ENCODE measurements at regions not wholly inside any gene's neighbourhood (a gene's known extent, or its start where the extent isn't known, plus 50 kb on each side); places are given as distances from the start of the nearest gene placed in this dataset.
"Not testable (repeated sequence)": the region's sequence is repeated elsewhere in the genome, so short reads cannot be mapped to it uniquely, and the experiment has no call there.

DNA sequence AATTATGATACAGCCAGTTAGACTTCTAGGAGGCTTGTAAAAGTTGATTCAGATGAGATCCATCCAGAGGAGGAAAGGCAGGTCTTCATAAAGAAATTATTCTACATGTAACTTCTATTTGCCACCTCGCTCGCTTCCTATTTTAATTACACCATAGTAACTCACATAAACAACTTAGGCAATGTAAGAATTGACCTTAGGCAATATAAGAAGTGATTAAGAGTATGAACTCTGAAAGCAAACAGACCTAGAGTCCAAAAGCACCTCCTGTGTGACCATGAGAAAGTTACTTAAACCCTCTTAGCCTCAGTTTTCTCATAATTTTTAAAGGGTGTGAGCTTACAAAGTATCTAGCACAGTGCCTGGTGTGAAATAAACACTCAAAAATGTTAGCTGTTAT lies 192.7 kb upstream of the NFIA start:
- no peak for DNase-seq (ENCODE audit: low spot score)

DNA sequence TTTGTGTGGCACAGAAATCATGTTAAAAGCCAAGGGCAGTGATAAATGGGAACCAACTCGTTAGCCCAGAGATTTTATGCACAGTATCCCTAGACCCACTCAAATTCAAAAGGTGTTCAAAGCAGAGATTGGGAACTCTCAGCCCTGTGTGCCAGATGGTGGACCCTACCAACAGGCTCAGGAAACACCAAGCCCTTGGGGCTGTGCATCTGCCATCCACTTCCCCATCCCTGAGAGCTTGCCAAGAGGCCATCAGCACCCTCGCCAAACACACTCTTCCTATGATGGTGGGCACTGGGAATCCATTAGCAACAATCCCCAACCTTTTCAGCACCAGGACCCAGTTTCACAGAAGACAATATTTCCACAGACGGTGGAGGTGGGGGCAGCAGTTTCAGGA lies 194.2 kb upstream of the NFIA start:
- DNase-seq (ENCODE audit: low spot score): no peak

DNA sequence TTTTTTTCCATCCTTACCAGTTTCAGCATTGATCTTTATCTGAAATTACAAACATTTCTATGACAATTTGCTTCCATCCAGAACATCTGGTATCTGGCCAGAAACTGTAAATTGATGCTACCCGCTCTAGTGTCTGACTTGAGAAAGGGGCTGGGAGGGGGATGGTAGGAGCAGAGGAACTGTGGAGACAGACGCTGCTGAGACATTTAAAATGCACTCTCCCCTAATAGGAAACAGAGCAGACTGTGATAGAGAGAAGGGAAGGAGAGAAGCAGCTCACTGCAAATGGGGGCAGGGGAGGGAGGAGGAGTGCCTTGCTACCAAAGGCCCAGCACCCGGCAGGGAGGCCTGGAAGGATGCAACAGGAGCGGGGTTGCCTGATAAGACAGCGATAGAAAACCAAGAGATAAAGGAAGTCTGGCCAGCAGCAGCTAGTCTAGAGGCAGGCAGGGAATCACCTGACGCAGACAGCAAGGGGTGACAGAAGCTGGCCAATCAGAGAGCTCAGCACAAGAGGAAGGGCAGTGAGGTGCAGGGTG lies 195.5 kb upstream of the NFIA start:
- no peak for DNase-seq (ENCODE audit: low spot score)

DNA sequence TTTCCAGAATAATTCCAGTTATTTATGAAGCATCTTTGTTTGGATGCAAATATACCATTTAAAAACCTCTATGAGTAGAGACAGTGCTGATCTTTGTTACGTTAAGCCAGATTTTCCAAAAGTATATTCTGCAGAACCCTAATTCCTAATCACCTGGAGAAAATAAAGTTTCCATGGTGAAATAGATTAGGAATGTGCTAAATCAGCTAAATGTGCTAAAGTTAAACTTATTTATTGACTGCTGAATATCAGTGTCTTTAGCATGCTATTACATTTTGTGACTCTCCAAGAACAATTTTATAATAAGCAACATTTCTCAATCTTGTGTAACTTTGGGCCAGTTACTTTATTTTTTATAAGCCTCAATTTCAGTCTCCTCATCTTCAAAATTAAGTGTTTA lies 196.3 kb upstream of the NFIA start:
- no peak for DNase-seq (ENCODE audit: low spot score)

DNA sequence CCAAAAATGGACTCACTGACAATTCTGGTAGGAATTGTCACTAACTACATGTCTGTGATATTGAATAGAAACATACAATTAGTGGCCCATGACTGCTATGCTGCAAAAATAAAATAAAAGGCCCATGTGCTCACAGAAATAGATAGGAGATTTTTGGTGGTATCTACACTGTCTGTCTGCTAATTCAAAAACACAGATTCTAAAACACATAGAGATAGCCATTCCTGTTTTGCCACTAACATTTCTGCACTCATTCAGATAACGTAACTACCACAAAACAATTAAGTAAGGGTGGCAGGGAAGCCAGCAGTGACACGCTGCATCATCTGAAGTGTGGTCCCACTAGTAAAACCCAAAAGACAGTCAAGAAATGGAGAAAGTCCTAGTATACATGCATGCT lies 202.2 kb upstream of the NFIA start:
- no peak for DNase-seq (ENCODE audit: low spot score)

DNA sequence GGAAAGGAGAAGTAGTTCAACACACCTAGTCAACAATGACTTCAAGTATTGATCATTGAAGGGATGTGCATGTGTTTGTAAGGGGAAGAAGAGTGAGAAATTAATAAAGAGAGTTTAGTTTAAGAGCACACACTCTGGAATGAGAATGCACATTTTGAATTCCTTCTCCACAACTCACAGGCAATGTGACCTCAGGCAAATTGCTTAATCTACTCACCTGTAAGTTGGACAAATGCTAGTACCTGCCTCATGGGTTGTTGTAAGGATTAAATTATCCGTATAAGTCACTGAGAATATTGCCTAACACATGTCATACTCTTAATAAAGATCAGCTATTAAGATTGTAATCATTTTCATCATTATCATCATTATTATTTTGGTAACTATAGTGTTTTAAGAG lies 204.0 kb upstream of the NFIA start:
- DNase-seq (ENCODE audit: low spot score): no peak

DNA sequence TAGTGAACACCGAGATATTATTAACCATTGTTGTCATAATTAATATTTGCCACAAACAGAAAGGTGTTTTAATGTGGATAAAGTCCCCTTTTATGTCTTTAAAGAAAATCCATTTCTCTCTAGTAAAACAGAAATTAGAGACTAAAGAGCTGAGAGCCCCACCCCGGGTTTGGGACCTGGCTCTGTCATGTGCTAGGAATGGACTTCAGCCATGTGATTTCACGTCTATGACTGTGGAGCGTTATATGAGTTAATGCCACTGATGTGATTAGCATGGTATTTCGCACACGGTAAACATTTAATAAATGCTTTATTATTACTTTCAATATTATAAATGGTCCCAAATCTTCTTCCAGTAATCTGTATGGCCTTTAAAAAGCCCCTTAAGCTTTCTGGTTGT lies 205.0 kb upstream of the NFIA start:
- DNase-seq (ENCODE audit: low spot score): no peak

DNA sequence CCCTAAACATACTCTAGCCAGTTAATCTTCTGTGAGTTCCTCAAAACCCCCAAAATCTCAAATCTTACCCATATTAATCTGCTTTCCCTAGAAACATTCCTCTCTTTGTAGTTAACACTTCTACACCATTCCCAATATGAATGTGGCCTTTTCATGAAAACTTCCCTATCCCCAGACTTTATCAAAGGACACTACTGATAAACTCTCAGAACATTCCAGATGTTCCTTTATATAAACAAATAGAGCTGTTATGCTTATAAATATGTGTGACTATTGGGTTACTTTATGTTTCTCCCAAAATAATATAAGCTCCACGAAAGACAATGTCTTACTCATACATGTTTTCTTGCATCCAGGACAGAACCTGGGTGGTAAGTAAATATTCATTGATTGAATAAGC lies 205.4 kb upstream of the NFIA start:
- DNase-seq (ENCODE audit: low spot score): no peak

DNA sequence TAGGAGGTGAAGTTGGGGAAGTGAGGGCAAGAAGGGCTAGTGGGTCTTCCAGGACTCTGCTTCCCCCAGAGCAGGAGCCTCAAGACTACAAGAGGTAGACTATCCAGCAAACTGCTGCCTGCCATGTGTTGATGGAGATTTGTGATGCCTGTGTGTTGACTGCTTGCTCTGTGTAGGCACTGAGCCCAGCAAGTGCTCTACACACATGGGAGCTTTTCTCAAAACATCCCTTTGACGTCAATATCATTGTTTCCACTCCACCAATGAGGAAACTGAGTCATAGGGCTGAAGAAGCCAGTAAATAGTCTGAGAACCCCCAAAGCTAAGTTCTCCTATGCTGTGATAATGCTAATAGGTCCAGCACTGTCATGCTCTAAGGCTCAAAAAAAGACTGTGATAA lies 207.2 kb upstream of the NFIA start:
- DNase-seq (ENCODE audit: low spot score): no peak

DNA sequence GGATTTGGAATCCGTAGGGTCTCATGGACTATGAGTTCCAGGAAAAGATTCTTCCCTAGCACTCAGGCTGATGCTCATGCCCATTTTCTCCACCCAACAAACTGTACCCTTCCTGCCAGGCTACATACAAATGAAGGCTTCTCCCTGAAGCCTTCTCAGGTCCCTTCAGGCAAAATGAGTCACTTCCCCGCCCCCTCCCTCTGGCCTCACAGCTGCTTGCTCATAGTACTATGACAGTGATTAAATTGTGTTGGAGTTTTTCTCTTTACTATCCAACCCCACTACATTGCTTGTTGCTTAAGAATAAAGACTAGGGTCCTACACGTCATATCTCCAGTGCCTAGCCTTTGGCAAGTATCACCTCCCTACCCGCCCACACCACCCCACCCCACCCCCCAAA lies 207.6 kb upstream of the NFIA start:
- DNase-seq (ENCODE audit: low spot score): peak; percentile 30

DNA sequence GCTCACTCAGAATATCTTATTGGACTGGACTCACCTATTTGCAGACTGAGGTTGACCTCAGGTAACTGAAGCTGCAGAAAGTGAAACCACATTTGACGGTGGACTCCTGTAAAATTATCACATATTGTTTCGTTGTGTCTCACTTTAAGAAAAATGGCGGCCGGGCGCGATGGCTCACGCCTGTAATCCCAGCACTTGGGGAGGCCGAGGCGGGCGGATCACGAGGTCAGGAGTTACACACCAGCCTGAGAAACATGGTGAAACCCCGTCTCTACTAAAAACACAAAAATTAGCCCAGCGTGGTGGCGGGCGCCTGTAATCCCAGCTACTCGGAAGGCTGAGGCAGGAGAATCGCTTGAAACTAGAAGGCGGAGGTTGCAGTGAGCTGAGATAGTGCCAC lies 209.0 kb upstream of the NFIA start:
- not testable (repeated sequence) for DNase-seq (ENCODE audit: low spot score)

DNA sequence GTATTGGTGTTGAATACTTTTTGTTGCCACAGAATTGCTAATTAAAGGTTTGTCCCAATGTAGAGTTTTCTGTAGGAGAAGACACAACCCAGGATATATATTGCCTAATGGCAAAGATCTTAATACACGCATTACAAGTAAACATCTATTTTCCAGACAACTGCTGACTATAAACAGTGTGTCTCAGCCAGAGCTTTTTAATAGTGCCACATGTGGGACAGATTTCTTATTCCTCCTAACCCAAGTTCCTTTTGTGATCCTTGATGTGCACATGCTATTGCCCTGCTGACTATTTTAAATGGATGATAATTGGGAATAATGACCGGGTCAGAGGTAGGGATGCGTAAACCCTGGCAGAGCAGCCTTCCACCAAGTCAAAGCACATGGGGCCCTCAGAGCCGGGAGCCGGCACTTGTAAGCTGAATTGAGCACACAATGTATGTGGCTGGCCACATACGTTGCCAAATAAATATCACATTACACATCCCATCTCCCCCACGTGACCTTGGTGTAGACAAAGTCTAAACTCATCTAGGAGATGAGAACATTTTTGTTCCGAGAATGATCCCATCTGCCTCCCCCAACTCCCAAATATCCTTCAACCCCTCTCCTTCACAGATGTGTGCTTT lies 209.8 kb upstream of the NFIA start:
- DNase-seq (ENCODE audit: low spot score): no peak

DNA sequence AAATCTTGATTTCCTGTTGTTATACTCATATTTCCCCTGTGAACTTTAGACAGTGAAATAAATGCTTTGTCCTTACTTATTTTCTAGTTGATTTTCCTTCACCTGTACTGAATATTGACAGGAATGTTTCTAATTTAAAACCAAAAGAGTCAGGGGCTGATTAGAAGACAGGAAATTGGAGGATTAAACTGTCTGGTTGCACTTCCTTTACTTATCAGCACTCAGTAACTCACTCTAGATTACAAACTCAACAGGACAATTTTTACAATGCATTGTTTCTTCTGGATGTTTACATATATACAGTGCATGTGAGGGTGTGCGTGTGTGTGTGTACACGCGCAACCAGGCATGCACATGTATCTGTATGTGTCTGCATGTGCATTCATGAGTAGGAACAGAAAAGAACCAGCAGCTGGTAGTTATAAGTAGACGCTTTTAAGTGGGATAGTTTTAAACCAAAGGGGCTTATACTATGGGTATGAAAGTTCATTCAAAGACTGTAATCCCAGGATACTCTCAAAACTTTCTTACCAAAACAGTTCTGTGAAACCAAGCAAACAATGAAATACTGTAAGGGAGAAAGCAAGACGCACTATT lies 212.0 kb upstream of the NFIA start:
- DNase-seq (ENCODE audit: low spot score): no peak

DNA sequence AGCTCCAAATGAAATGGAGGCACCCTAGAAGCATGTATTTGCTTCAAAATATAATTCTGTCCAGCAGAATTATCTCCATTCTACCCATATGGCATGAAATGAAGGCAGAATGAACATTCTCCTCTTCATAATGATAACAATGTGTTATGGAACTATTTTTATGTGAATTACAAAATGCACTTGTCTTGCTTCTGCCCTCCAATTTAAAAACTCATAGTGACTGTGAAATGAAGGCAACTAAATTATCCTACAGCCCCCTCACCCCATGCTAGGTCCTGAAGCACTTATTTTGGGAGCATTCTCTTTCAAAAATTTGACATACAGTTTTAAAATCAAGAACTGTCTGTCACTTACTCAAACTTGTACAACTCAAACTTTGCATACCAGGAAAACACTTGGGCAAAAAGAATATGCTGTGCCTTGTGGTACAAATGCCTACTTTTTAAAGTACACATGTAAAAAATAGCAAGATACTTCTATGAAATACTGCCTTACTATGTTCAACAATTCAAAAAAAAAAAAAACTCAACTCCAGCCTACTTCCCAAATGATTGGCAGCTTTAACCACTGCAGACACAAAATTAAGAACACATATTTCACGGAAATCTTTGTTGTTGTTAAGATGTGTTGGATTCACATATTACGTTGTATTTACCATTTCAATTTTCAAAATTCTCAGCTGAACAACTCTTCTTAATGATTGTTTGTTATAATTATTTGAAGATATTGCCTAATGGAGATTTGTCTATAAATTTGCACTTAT lies 213.3 kb upstream of the NFIA start:
- no peak for DNase-seq (ENCODE audit: low spot score)

DNA sequence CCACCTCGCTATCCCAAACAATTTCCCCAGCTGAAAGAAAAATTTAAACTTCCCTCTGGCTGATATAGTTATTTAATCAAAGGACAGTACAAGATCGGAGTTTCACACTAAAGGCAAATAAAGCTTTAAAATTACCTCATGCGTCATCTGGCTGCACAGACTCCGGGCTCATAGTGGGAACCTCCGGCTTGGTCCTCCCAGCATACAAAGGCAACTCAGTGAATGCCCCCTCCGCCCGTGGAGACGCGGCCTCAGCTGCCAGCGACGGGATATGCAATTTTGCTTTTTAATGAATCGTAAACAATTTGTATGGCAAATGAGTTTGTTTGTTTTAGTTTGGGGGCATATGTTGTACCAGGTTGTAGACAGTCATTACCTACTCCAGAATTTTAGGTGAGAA lies 214.6 kb upstream of the NFIA start:
- no peak for DNase-seq (ENCODE audit: low spot score)

DNA sequence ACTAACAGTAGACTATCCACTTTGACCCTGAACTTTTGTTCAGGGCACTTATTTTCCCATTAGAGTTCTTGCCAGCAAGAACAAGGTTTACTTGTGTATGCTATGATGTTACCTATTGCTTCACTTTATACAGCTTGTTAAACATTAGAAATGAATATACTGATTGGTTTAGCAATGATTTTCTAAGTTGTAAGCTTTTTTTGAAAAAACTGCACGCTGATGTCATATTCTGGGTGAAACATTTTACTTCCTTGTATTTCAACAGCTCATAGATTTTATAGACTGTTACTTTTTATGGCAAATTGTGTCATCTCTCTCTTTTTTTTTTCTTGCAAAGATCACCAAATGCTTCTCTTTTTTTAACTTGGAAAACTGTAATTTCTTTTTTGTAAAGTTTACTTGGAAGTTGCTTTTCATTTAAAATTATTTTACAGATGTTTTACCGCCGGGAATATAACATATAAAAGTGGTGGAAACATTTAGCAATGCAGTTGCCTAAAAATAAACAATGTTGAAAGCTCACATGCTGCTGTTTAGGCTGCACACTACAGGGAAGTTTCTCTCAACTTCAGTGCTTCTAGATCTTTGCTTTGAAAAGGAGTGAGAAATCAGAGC lies 215.3 kb upstream of the NFIA start:
- no peak for DNase-seq (ENCODE audit: low spot score)

DNA sequence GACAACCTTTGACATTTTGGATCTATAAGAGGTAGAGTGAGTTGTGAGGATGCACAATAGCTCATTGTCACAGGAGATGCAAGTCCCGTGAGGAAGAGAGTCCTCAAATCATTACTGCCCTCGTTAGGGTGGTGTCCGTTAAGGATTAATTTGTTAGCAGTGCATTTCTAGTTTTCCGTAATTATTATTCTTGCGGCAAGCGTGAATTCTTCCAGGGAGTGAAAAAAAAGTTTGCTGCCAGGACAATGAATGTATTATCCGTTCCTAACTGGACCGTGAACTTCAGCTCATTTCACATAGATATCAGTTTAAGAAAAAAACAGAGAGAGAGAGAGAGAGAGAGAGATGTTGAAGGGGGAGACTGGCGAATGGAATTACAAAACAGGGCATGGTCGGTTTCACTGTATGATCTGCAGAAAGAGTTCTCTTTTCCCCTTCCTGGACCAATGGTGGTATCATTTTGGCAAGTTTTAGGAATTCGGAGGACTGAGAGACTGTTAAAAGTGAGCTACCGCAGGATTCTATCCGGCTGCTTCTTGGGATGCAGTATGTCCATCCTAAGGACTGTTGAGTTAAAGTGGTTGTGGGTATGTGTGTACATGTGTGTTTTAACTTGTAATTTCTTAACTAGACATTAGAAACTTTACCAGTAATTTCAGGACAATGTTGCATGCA lies 216.0 kb upstream of the NFIA start:
- DNase-seq (ENCODE audit: low spot score): no peak

DNA sequence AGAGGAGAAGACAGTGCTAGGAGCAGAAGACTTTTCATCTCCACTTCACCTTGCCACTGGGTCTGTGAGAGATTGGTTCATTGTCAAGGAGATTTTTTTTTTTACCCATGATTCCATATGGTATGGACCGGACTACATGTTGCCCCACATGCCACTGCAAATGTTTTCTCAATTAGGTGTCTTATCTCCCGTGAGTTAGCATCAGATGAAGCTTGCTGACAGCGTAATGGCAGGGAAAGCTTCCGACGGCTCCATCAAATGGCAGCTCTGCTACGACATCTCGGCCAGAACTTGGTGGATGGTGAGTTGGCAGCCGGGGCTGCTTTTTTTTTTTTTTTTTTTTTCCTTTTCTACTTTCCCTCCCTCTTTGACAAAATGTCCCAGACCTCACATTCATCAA lies 217.2 kb upstream of the NFIA start:
- no peak for DNase-seq (ENCODE audit: low spot score)

DNA sequence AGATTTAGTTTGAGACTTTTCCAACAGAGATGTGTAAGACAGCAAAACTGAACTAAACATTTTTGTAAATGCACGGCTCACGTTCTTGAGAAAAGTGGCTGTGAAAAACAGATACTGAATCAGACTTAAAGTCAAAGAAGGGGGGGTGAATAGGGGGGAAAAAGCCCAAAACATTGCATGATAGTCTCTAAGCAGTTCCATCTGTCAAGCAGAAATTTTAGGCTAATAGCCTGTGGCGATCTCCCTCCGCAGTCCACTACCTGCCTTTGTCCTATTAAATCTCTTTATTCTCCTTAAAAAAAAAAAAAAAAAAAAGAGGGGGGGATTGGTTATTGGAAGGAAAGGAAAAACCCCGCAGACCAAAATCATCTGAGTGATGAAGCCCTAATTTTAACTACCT lies 217.6 kb upstream of the NFIA start:
- DNase-seq (ENCODE audit: low spot score): no peak

DNA sequence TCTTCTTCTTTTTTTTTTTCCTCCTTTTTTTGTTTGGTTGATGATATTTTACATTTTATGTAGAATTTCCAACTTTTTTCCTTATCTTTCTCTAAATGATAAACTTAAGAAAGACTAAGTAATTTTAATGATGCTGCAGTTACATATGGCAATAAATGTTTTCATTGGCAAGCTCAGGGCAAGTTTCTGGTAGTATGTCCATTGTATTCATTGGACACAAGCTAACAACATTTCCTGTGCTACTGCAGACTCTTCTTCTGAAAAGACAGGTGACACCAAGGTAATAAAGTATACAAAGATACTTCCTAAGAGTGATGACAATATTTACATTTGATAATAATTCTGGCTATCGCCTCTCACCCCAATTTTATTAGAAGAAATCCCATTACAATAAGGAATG lies 219.2 kb upstream of the NFIA start:
- no peak for DNase-seq (ENCODE audit: low spot score)

DNA sequence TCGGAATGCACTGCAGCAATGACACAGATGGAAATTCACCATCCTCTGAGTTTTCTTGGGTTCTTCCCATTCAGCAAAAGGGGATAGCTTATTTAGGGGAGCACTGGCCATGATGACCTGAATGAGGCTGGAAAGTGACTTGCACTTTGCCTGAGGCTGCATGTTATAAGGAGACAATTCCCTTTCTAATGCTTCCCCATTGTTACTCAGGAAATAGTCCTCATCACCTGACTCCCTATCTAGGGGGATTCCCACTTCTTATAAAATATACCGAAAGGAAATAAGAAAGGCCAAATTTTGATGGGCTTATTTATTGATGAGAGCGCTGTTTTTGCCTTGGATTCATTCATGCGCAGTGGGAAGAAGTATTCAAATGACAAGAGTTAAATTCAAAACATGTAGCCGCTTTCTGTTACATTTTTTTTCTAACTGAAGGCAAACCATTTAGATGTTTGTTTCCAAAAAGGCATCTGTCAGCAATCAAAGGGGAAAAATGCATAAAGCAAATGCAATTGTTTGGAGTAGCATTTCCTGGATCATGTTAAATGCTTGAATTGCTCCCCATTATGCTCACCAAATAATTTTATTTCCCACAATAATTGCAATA lies 220.3 kb upstream of the NFIA start:
- no peak for DNase-seq (ENCODE audit: low spot score)

DNA sequence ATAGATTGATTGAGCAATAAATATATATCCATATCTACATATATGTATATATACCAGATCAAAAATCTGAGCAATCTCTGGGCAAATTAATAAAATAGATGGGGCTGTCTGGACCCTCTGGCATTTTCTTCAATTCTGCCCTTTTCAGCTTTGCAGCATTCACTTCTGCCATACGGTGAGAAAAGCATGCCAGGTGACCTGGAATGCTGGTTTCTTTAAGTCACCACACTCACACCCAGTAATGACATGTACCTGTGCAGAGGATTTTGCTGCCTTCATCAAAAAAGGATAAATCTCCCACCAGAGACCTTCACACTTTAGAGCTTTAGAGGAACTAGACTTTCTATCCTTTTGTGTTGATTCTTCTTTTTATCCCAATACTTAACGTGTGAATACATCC lies 223.2 kb upstream of the NFIA start:
- no peak for DNase-seq (ENCODE audit: low spot score)

All from A172 (cell line).